ENCODE measurements at regions not wholly inside any gene's neighbourhood (a gene's known extent, or its start where the extent isn't known, plus 50 kb on each side); places are given as distances from the start of the nearest gene placed in this dataset.

DNA sequence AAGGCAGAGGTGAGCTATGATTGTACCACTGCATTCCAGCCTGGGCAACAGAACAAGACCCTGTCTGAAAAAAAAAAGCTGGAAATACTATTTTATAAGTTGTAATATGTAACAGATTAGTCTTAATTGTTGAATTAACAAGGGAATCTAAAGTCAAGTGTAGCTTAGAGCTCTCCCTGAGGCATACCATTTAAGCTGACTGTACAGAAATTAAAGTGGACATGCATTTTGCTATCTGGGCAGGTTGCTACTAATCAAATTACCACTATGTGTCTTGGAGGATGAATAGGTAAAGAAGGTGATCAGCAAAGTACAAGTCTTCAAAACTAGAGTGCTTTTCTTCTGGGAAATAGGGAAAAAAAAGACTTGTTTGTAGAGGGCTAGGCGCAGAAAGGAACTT lies 205.3 kb upstream of the JADE1 start:
- TF ChIP-seq, protein P1, sequence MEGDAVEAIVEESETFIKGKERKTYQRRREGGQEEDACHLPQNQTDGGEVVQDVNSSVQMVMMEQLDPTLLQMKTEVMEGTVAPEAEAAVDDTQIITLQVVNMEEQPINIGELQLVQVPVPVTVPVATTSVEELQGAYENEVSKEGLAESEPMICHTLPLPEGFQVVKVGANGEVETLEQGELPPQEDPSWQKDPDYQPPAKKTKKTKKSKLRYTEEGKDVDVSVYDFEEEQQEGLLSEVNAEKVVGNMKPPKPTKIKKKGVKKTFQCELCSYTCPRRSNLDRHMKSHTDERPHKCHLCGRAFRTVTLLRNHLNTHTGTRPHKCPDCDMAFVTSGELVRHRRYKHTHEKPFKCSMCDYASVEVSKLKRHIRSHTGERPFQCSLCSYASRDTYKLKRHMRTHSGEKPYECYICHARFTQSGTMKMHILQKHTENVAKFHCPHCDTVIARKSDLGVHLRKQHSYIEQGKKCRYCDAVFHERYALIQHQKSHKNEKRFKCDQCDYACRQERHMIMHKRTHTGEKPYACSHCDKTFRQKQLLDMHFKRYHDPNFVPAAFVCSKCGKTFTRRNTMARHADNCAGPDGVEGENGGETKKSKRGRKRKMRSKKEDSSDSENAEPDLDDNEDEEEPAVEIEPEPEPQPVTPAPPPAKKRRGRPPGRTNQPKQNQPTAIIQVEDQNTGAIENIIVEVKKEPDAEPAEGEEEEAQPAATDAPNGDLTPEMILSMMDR (IDR thresholded peaks at IDR 0.05) = no peak
- TF ChIP-seq EZH2 (IDR thresholded peaks at IDR 0.05; ENCODE audit: borderline replicate concordance, insufficient read depth, low read depth, low read length, poor library complexity, severe bottlenecking) = no peak
